ENCODE measurements at regions not wholly inside any gene's neighbourhood (a gene's known extent, or its start where the extent isn't known, plus 50 kb on each side); places are given as distances from the start of the nearest gene placed in this dataset.
A peak's percentile ranks its signal among the peaks of the same experiment; 100 is the strongest.

GRCh38 chr3:102163039-102163817 is 271.6 kb upstream of the ZPLD1 start (continued):
- TF ChIP-seq, protein P1, sequence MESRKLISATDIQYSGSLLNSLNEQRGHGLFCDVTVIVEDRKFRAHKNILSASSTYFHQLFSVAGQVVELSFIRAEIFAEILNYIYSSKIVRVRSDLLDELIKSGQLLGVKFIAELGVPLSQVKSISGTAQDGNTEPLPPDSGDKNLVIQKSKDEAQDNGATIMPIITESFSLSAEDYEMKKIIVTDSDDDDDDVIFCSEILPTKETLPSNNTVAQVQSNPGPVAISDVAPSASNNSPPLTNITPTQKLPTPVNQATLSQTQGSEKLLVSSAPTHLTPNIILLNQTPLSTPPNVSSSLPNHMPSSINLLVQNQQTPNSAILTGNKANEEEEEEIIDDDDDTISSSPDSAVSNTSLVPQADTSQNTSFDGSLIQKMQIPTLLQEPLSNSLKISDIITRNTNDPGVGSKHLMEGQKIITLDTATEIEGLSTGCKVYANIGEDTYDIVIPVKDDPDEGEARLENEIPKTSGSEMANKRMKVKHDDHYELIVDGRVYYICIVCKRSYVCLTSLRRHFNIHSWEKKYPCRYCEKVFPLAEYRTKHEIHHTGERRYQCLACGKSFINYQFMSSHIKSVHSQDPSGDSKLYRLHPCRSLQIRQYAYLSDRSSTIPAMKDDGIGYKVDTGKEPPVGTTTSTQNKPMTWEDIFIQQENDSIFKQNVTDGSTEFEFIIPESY (IDR thresholded peaks at IDR 0.05; ENCODE audit: borderline replicate concordance, low read depth): peak; percentile 81; the same call in 1 of the 2 replicates
- TF ChIP-seq EZH2phosphoT487 (IDR thresholded peaks at IDR 0.05; ENCODE audit: borderline replicate concordance, low read depth): no peak
- TF ChIP-seq, protein P2, sequence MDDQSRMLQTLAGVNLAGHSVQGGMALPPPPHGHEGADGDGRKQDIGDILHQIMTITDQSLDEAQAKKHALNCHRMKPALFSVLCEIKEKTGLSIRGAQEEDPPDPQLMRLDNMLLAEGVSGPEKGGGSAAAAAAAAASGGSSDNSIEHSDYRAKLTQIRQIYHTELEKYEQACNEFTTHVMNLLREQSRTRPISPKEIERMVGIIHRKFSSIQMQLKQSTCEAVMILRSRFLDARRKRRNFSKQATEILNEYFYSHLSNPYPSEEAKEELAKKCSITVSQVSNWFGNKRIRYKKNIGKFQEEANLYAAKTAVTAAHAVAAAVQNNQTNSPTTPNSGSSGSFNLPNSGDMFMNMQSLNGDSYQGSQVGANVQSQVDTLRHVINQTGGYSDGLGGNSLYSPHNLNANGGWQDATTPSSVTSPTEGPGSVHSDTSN (IDR thresholded peaks at IDR 0.05): peak; percentile 95
- peak; percentile 27 to 88; a peak in 3 of 4 replicates for TF ChIP-seq EP300 (IDR thresholded peaks at IDR 0.05; ENCODE audit: borderline replicate concordance in 1 of 2, low read depth in 1 of 2, low read length in 1 of 2)
- TF ChIP-seq RFX5 (IDR thresholded peaks at IDR 0.05; ENCODE audit: low read length): no peak
- TF ChIP-seq RAD21 (IDR thresholded peaks at IDR 0.05; ENCODE audit: low read length): no peak
- TF ChIP-seq GATA2 (CRISPR knock-in tag; IDR thresholded peaks at IDR 0.05): no peak; the same call in 1 of the 2 replicates

- no peaks in the 10 kb centered on the region for H4K20me1 ChIP-seq (ENCODE audit: insufficient read depth)
- CTCF ChIA-PET: interaction anchor here (1.3 kb wide), 1 partner anchor 13 kb away, joined by 4 read pairs; no protein-coding TSS in a partner anchor
- no peak overlapping the region for H3K4me2 ChIP-seq
- DNase-seq: no peak
- no peaks in the 10 kb centered on the region for H3K9me2 ChIP-seq
- H3K4me3 ChIP-seq (ENCODE audit: low read depth in 2 of 2, low read length in 1 of 2): no peak overlapping the region
- peaks cover 15 to 20% of the 10 kb centered on the region in 2 experiments for H3K4me1 ChIP-seq (ENCODE audit: control insufficient read depth in 1 of 2, insufficient read depth in 2 of 2, low read depth in 1 of 2, low read length in 1 of 2)
- H3K27ac ChIP-seq (ENCODE audit: low read depth in 2 of 2, low read length in 1 of 2): peak overlapping the region; percentile 34 to 86; a peak in 3 of 4 replicates
- H3K9me3 ChIP-seq: no peaks in the 10 kb centered on the region
- no peak overlapping the region for H3K9ac ChIP-seq
- H3F3A ChIP-seq (replicated peaks; ENCODE audit: insufficient read depth): peaks cover 32% of the 10 kb centered on the region
- TF ChIP-seq RAD21 (IDR thresholded peaks at IDR 0.05; ENCODE audit: low read length) (no peak), REST (IDR thresholded peaks at IDR 0.05; ENCODE audit: low read depth, low read length) (no peak), RCOR1 (IDR thresholded peaks at IDR 0.05; ENCODE audit: low read length) (no peak), TEAD4 (IDR thresholded peaks at IDR 0.05; ENCODE audit: borderline replicate concordance, insufficient read depth) (no peak), SIN3A (IDR thresholded peaks at IDR 0.05; ENCODE audit: borderline replicate concordance, low read depth, low read length) (no peak), FOXM1 (IDR thresholded peaks at IDR 0.05; ENCODE audit: low read depth) (no peak), GATA2 (CRISPR knock-in tag; IDR thresholded peaks at IDR 0.05) (no peak), EP300 (IDR thresholded peaks at IDR 0.05; ENCODE audit: borderline replicate concordance in 1 of 2, low read depth in 1 of 2, low read length in 1 of 2) (no peak), JUND (IDR thresholded peaks at IDR 0.05) (no peak), USF2 (IDR thresholded peaks at IDR 0.05; ENCODE audit: borderline replicate concordance, low read depth, low read length) (no peak), MAX (IDR thresholded peaks at IDR 0.05; ENCODE audit: low read depth) (no peak), SMC3 (IDR thresholded peaks at IDR 0.05; ENCODE audit: low read depth, low read length) (no peak), GABPA (IDR thresholded peaks at IDR 0.05; ENCODE audit: low read depth) (no peak), FOXJ3 (CRISPR knock-in tag; IDR thresholded peaks at IDR 0.05) (no peak)
- TF ChIP-seq, protein P3, sequence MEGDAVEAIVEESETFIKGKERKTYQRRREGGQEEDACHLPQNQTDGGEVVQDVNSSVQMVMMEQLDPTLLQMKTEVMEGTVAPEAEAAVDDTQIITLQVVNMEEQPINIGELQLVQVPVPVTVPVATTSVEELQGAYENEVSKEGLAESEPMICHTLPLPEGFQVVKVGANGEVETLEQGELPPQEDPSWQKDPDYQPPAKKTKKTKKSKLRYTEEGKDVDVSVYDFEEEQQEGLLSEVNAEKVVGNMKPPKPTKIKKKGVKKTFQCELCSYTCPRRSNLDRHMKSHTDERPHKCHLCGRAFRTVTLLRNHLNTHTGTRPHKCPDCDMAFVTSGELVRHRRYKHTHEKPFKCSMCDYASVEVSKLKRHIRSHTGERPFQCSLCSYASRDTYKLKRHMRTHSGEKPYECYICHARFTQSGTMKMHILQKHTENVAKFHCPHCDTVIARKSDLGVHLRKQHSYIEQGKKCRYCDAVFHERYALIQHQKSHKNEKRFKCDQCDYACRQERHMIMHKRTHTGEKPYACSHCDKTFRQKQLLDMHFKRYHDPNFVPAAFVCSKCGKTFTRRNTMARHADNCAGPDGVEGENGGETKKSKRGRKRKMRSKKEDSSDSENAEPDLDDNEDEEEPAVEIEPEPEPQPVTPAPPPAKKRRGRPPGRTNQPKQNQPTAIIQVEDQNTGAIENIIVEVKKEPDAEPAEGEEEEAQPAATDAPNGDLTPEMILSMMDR (IDR thresholded peaks at IDR 0.05): no peak
- whole genome bisulfite sequencing (ENCODE audit: low lambda C conversion rate): 89% methylated on average over 4 of the region's 4 CpGs
- no peaks in the 10 kb centered on the region for H3K27me3 ChIP-seq (ENCODE audit: insufficient read depth)
- H3K79me2 ChIP-seq (ENCODE audit: insufficient read depth): no peaks in the 10 kb centered on the region
- no peak overlapping the region for H2AFZ ChIP-seq (ENCODE audit: low read depth)
- H3K36me3 ChIP-seq (replicated peaks in 1 of 2; ENCODE audit: control insufficient read depth in 1 of 2, insufficient read depth in 2 of 2, low read length in 1 of 2): no peaks in the 10 kb centered on the region
- POLR2A ChIA-PET: no interaction called here
These were observed 271.0 kb upstream of the ZPLD1 start for GRCh38 chr3:102163818-102164154.
